HepG2 (cell line): ENCODE measurements at regions not wholly inside any gene's neighbourhood (a gene's known extent, or its start where the extent isn't known, plus 50 kb on each side); places are given as distances from the start of the nearest gene placed in this dataset.

ENCODE experiments used
- HMGA1 ChIP-seq: sonication (generic); formaldehyde crosslinking; conservative IDR thresholded peaks from 2 replicates; pipeline ENCODE4 v1.4.0; 2020; ENCODE audit warnings: missing genetic modification reagents
- IRF9 ChIP-seq: sonication (generic); formaldehyde crosslinking; IDR thresholded peaks from 2 replicates; pipeline ENCODE4 v1.8.0; 2022; ENCODE audit warnings: missing genetic modification reagents, mild to moderate bottlenecking, borderline replicate concordance
- ISX ChIP-seq: sonication (generic); formaldehyde crosslinking; conservative IDR thresholded peaks from 2 replicates; pipeline ENCODE4 v1.5.0; 2020; ENCODE audit warnings: missing genetic modification reagents
- KLF12 ChIP-seq: sonication (generic); formaldehyde crosslinking; IDR thresholded peaks from 2 replicates; pipeline ENCODE4 v1.4.0; 2020; ENCODE audit warnings: missing genetic modification reagents, borderline replicate concordance
- MTA3 ChIP-seq: sonication (generic); formaldehyde crosslinking; IDR thresholded peaks from 2 replicates; pipeline ENCODE4 v1.4.0; 2020; ENCODE audit warnings: missing genetic modification reagents
- MYC ChIP-seq: sonication (generic); formaldehyde crosslinking; IDR thresholded peaks from 2 replicates; pipeline ENCODE4 v1.9.0; 2021; ENCODE audit warnings: missing genetic modification reagents, borderline replicate concordance
- RELA ChIP-seq: sonication (generic); formaldehyde crosslinking; IDR thresholded peaks from 2 replicates; pipeline ENCODE4 v1.4.0; 2020; ENCODE audit warnings: missing genetic modification reagents
- RFXAP ChIP-seq: sonication (generic); formaldehyde crosslinking; IDR thresholded peaks from 2 replicates; pipeline ENCODE4 v1.4.0; 2020; ENCODE audit warnings: missing genetic modification reagents, borderline replicate concordance
- SATB2 ChIP-seq: sonication (generic); formaldehyde crosslinking; IDR thresholded peaks from 2 replicates; pipeline ENCODE4 v1.5.0; 2020; ENCODE audit warnings: missing genetic modification reagents
- SPEN ChIP-seq: sonication (generic); formaldehyde crosslinking; IDR thresholded peaks from 2 replicates; pipeline ENCODE4 v1.5.1; 2020; ENCODE audit warnings: low read depth, mild to moderate bottlenecking, missing genetic modification reagents
- SRF ChIP-seq: IDR thresholded peaks from 2 replicates; pipeline ENCODE4 v1.6.1; 2011; ENCODE audit warnings: mild to moderate bottlenecking, low read depth, low read length, moderate library complexity
- TBL1XR1 ChIP-seq: fragments of 150-350 bp; IDR thresholded peaks from 2 replicates; pipeline ENCODE4 v1.6.1; 2014; ENCODE audit warnings: borderline replicate concordance, low read length; ENCODE audit not compliant: partially characterized antibody
- TFE3 ChIP-seq: IDR thresholded peaks from 2 replicates; pipeline ENCODE4 v1.6.1; 2016
- U2AF2 ChIP-seq: fragments of 200-400 bp; formaldehyde crosslinking; IDR thresholded peaks from 2 replicates; pipeline ENCODE4 v1.6.1; 2017; ENCODE audit warnings: low read depth, mild to moderate bottlenecking, low read length
- ZC3H4 ChIP-seq: sonication (generic); formaldehyde crosslinking; IDR thresholded peaks from 2 replicates; pipeline ENCODE4 v1.4.0; 2020; ENCODE audit warnings: missing genetic modification reagents, borderline replicate concordance
- ZNF143 ChIP-seq: sonication (generic); formaldehyde crosslinking; IDR thresholded peaks from 2 replicates; pipeline ENCODE4 v1.4.0; 2020; ENCODE audit warnings: missing genetic modification reagents
- ZNF367 ChIP-seq: sonication (generic); formaldehyde crosslinking; IDR thresholded peaks from 2 replicates; pipeline ENCODE4 v1.4.0; 2020; ENCODE audit warnings: missing genetic modification reagents, borderline replicate concordance
- ZNF558 ChIP-seq: sonication (generic); formaldehyde crosslinking; IDR thresholded peaks from 2 replicates; pipeline ENCODE4 v1.9.0; 2022; ENCODE audit warnings: mild to moderate bottlenecking, missing genetic modification reagents, borderline replicate concordance
- ZNF83 ChIP-seq: sonication (generic); formaldehyde crosslinking; IDR thresholded peaks from 2 replicates; pipeline ENCODE4 v1.4.0; 2020; ENCODE audit warnings: missing genetic modification reagents, mild to moderate bottlenecking, borderline replicate concordance
- TF ChIP-seq, protein P1 (sequence below): sonication (generic); formaldehyde crosslinking; IDR thresholded peaks from 2 replicates; pipeline ENCODE4 v1.5.0; 2020; ENCODE audit warnings: missing genetic modification reagents, mild to moderate bottlenecking, borderline replicate concordance
- TF ChIP-seq, protein P2 (sequence below): IDR thresholded peaks from 2 replicates; pipeline ENCODE4 v1.4.0; 2020; ENCODE audit warnings: mild to moderate bottlenecking, missing genetic modification reagents

GRCh38 chr20:47417245-47418068 is 61.0 kb upstream of the ZMYND8 start (continued):
- TF ChIP-seq RELA (CRISPR knock-in tag) (no peak), ISX (CRISPR knock-in tag) (no peak), SRF (0 out of 2 replicates have a peak, but pooled peaks have one; percentile 54), ZNF83 (CRISPR knock-in tag) (no peak), RFXAP (CRISPR knock-in tag) (no peak), ZC3H4 (CRISPR knock-in tag) (no peak), TBL1XR1 (no peak), TFE3 (CRISPR knock-in tag) (peak; percentile 20; the same call in 1 of the 2 replicates), SATB2 (CRISPR knock-in tag) (no peak), SPEN (CRISPR knock-in tag) (no peak; the same call in 1 of the 2 replicates), MTA3 (CRISPR knock-in tag) (no peak), ZNF143 (CRISPR knock-in tag) (no peak), IRF9 (CRISPR knock-in tag) (0 out of 2 replicates have a peak, but pooled peaks have one; percentile 33), ZNF367 (CRISPR knock-in tag) (no peak), U2AF2 (no peak), HMGA1 (CRISPR knock-in tag) (no peak), KLF12 (CRISPR knock-in tag) (no peak), MYC (CRISPR knock-in tag) (no peak), ZNF558 (CRISPR knock-in tag) (no peak)
- TF ChIP-seq, protein P1, sequence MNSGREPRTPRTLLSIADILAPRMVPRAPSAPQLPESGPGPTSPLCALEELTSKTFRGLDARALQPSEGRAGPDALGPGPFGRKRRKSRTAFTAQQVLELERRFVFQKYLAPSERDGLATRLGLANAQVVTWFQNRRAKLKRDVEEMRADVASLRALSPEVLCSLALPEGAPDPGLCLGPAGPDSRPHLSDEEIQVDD = no peak
- TF ChIP-seq, protein P2, sequence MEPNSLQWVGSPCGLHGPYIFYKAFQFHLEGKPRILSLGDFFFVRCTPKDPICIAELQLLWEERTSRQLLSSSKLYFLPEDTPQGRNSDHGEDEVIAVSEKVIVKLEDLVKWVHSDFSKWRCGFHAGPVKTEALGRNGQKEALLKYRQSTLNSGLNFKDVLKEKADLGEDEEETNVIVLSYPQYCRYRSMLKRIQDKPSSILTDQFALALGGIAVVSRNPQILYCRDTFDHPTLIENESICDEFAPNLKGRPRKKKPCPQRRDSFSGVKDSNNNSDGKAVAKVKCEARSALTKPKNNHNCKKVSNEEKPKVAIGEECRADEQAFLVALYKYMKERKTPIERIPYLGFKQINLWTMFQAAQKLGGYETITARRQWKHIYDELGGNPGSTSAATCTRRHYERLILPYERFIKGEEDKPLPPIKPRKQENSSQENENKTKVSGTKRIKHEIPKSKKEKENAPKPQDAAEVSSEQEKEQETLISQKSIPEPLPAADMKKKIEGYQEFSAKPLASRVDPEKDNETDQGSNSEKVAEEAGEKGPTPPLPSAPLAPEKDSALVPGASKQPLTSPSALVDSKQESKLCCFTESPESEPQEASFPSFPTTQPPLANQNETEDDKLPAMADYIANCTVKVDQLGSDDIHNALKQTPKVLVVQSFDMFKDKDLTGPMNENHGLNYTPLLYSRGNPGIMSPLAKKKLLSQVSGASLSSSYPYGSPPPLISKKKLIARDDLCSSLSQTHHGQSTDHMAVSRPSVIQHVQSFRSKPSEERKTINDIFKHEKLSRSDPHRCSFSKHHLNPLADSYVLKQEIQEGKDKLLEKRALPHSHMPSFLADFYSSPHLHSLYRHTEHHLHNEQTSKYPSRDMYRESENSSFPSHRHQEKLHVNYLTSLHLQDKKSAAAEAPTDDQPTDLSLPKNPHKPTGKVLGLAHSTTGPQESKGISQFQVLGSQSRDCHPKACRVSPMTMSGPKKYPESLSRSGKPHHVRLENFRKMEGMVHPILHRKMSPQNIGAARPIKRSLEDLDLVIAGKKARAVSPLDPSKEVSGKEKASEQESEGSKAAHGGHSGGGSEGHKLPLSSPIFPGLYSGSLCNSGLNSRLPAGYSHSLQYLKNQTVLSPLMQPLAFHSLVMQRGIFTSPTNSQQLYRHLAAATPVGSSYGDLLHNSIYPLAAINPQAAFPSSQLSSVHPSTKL = peak; percentile 79
